Glomerular visceral epithelial cell (primary cell): ENCODE measurements at regions not wholly inside any gene's neighbourhood (a gene's known extent, or its start where the extent isn't known, plus 50 kb on each side); places are given as distances from the start of the nearest gene placed in this dataset.

Experiments used
- DNase-seq: peaks from one replicate; pipeline ENCODE4 v3.0.0-alpha.2; 2016; ENCODE audit errors: extremely low spot score

GRCh38 chr14:28678887-28679286 is 87.7 kb upstream of the FOXG1 start:
- DNase-seq = no peak

GRCh38 chr14:28681681-28682080 is 84.9 kb upstream of the FOXG1 start:
- DNase-seq = no peak

- no peak for DNase-seq
These were observed 76.4 kb upstream of the FOXG1 start for GRCh38 chr14:28690029-28690692.

- DNase-seq = no peak
These were observed 71.5 kb upstream of the FOXG1 start for GRCh38 chr14:28695109-28695508.

GRCh38 chr14:28701733-28702132 is 64.9 kb upstream of the FOXG1 start:
- DNase-seq = no peak

GRCh38 chr14:28703482-28703881 is 63.1 kb upstream of the FOXG1 start:
- no peak for DNase-seq

GRCh38 chr14:28704153-28704552 is 62.4 kb upstream of the FOXG1 start:
- DNase-seq = no peak

- peak; percentile 9 for DNase-seq
These were observed 58.8 kb upstream of the FOXG1 start for GRCh38 chr14:28707814-28708213.

- no peak for DNase-seq
These were observed 56.8 kb upstream of the FOXG1 start for GRCh38 chr14:28709571-28710305.
